Right cardiac atrium (tissue), 5 donors: ENCODE measurements at regions not wholly inside any gene's neighbourhood (a gene's known extent, or its start where the extent isn't known, plus 50 kb on each side); places are given as distances from the start of the nearest gene placed in this dataset.

Experiments
- ATAC-seq, 2 donors: fragments of 200-7000 bp; cut with Tn5 transposase; one replicate each; pipeline versions ENCODE4 v1.8.0 to v1.9.1; 2020; ENCODE audit warnings: moderate library complexity in 2 of 2, mild to moderate bottlenecking in 1 of 2
- DNase-seq, 3 donors: peaks; one replicate each; pipeline ENCODE4 v3.0.0-alpha.2; 2020
- H3K27ac ChIP-seq: one replicate; pipeline ENCODE4 v1.5.1; 2013; ENCODE audit warnings: mild to moderate bottlenecking, low read length, control low read depth, moderate library complexity
- H3K27me3 ChIP-seq: one replicate; pipeline ENCODE4 v1.6.1; 2013; ENCODE audit not compliant: control insufficient read depth, insufficient read depth
- H3K4me1 ChIP-seq: one replicate; pipeline ENCODE4 v1.6.1; 2013; ENCODE audit warnings: low read length; ENCODE audit not compliant: control insufficient read depth, insufficient read depth
- H3K4me3 ChIP-seq: one replicate; pipeline ENCODE4 v1.5.1; 2013; ENCODE audit warnings: low read length, control low read depth
- H3K9me3 ChIP-seq: one replicate; pipeline ENCODE4 v1.6.1; 2013; ENCODE audit warnings: low read length; ENCODE audit not compliant: control insufficient read depth
- WGBS: extraction: QIAGEN DNeasy Blood & Tissue Kit; methylation state at CpG from one replicate; pipeline ENCODE4 v1.1.7; 2013; 5-methylcytosine and 5-hydroxymethylcytosine counted together
- intact Hi-C, 4 donors: fragments of 100-400 bp; cut with DNase I; formaldehyde crosslinking; loops; one replicate each; pipeline versions ENCODE4 v1.11.0 to v1.14.0; 2022 to 2023
- donor health status: healthy with polysubstance abuse.
- donor health status: DM: no; HTN: yes; CAD: no.
- donor health status: DM: no; HTN: no; CAD: no.
- donor health status: DM: no; HTN: yes; CAD: no; lungs with severe emphysema.
- donor health status: DM: yes; HTN: yes; CAD: no.

DNA sequence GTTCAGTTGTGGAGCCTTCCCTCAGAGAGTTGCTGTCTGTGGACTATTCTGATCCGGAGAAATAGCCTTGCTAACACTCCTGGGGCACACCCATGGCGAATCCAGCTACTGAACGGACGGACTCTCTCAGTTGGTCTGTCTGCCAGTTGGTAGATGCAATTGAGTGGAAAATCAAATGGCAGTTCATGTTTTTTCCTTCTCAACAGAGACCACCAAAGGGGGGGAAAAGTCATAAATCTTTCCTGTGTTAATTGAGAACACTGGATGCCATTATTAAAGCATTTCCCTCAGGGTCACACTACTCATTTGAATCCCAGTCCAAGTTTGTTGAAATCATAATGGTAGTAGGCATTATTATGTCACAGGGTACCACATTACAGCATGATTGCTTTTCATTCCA is 354.3 kb upstream of the FAR2 start:
- intact Hi-C loops: no loop called here
- no peaks in the 10 kb centered on the region for H3K4me1 ChIP-seq
- ATAC-seq (no peak), DNase-seq (no peak)
- H3K27me3 ChIP-seq: no peaks in the 10 kb centered on the region
- no peaks in the 10 kb centered on the region for H3K9me3 ChIP-seq
- no peak overlapping the region for H3K4me3 ChIP-seq
- 72% methylated on average over 4 of the region's 4 CpGs for WGBS
- H3K27ac ChIP-seq: no peak overlapping the region

- intact Hi-C loops: no loop called here
- no peaks in the 10 kb centered on the region for H3K9me3 ChIP-seq
- 42% methylated on average over 1 of the region's 1 CpG for WGBS
- H3K4me1 ChIP-seq: no peaks in the 10 kb centered on the region
- H3K27me3 ChIP-seq: no peaks in the 10 kb centered on the region
- no peak for DNase-seq
- no peak overlapping the region for H3K27ac ChIP-seq
- no peak overlapping the region for H3K4me3 ChIP-seq
- no peak for ATAC-seq
Measured at GRCh38 chr12:28795311-28795710, 353.8 kb upstream of the FAR2 start.

- ATAC-seq: peak in 1 of 2 donors; percentile 79
- no peak overlapping the region for H3K27ac ChIP-seq
- peak in 1 of 3 donors; percentile 42 for DNase-seq
- H3K9me3 ChIP-seq: no peaks in the 10 kb centered on the region
- 93% methylated on average over 1 of the region's 1 CpG for WGBS
- intact Hi-C loops: no loop called here
- no peak overlapping the region for H3K4me3 ChIP-seq
- no peaks in the 10 kb centered on the region for H3K27me3 ChIP-seq
- H3K4me1 ChIP-seq: no peaks in the 10 kb centered on the region
Measured at GRCh38 chr12:28799348-28799747, 349.7 kb upstream of the FAR2 start.

- Histone ChIP-seq H3K4me3 (no peak overlapping the region), H3K4me1 (no peaks in the 10 kb centered on the region), H3K27me3 (no peaks in the 10 kb centered on the region), H3K27ac (no peak overlapping the region), H3K9me3 (no peaks in the 10 kb centered on the region)
- ATAC-seq: no peak
- WGBS: 84% methylated on average over 1 of the region's 1 CpG
- DNase-seq: no peak
- intact Hi-C loops: no loop called here
Measured at GRCh38 chr12:28800129-28800528, 348.9 kb upstream of the FAR2 start.

DNA sequence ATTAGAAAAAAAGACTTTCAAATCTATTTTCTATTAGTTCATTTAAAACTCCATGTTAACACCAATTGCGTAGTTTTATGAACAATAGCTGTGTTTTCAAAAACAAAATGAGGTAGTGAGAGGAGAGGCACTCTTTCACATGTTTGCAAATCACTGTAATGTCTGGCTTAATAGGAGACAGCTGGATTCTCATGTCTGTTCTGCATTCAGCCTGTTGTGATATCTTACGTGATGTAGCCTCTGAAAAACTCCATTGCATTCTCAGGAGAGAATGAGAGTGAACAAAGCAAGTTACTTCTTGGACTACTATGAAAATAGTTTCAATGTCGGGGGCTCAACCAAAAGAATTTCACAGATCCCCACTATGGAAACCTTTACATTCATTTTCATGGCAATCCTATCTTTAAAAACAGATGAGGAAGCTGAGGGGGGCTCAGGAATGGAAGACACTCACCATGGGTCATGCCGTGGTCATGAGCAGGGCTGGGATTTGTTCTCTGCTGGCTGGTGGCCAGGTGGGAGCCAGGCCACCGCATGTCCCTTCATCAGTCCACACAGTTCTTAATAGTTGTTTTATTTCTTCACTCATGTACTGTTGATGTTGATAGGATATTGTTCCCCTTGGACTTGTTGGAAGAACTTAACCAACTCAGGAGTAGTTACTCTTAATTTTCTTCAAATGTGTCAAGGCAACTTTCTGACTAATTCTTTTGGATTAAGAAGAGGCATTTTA is 346.2 kb upstream of the FAR2 start:
- H3K9me3 ChIP-seq: no peaks in the 10 kb centered on the region
- peak in 1 of 2 donors; percentile 51 for ATAC-seq
- H3K4me3 ChIP-seq: no peak overlapping the region
- peak in 1 of 3 donors; percentile 67 for DNase-seq
- no peaks in the 10 kb centered on the region for H3K4me1 ChIP-seq
- no peak overlapping the region for H3K27ac ChIP-seq
- H3K27me3 ChIP-seq: no peaks in the 10 kb centered on the region
- intact Hi-C loops: no loop called here
- 57% methylated on average over 5 of the region's 5 CpGs for WGBS

DNA sequence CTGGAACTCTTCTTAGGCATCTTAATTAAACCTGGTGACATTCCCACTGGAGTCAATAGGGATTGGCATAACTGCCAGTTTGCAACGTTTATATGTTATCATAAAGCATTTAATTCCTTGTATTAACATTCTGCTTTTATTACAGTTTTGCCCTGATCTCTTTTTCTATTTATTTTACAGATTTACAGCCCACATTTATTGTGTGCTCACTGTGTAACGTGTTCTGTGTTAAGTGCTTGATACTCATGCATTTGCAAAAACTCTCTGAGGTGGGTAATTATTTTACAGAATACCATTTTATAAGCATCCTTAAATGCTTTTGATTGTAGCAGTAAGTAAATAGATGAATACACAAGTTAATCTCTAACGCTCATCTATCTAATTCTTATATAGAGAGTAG is 341.5 kb upstream of the FAR2 start:
- no peak for DNase-seq
- intact Hi-C loops: no loop called here
- ATAC-seq: no peak
- H3K27ac ChIP-seq: no peak overlapping the region
- 81% methylated on average over 3 of the region's 3 CpGs for WGBS
- H3K27me3 ChIP-seq: no peaks in the 10 kb centered on the region
- no peak overlapping the region for H3K4me3 ChIP-seq
- no peaks in the 10 kb centered on the region for H3K4me1 ChIP-seq
- H3K9me3 ChIP-seq: no peaks in the 10 kb centered on the region

- ATAC-seq: no peak
- no peaks in the 10 kb centered on the region for H3K27me3 ChIP-seq
- intact Hi-C loops: no loop called here
- no peaks in the 10 kb centered on the region for H3K9me3 ChIP-seq
- no peaks in the 10 kb centered on the region for H3K4me1 ChIP-seq
- no peak overlapping the region for H3K27ac ChIP-seq
- no peak overlapping the region for H3K4me3 ChIP-seq
- DNase-seq: no peak
- 81% methylated on average over 5 of the region's 5 CpGs for WGBS
Measured at GRCh38 chr12:28811457-28811856, 337.6 kb upstream of the FAR2 start.

DNA sequence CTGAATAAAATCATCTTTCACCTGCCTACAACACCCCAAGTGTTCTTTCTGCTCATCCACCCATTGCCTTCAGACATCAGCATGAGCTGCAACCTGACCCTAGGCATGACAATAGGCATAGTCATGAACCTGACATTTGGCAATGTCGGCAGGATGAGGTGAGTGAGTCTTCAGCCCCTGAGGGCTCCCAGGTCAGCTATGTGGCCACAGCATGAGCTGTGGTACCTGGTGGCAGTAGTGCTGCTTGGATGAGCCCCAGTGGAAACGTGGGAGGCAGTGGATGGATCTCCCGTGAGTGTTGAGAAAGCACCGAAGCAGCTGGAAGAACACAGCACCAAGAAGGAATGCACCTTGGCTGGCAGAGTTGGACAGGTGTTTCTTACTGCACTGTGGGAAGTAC is 334.8 kb upstream of the FAR2 start:
- Histone ChIP-seq H3K27ac (no peak overlapping the region), H3K9me3 (no peaks in the 10 kb centered on the region), H3K4me1 (no peaks in the 10 kb centered on the region), H3K27me3 (no peaks in the 10 kb centered on the region), H3K4me3 (no peak overlapping the region)
- WGBS: 84% methylated on average over 4 of the region's 4 CpGs
- ATAC-seq (no peak), DNase-seq (no peak)
- intact Hi-C loops: no loop called here

GRCh38 chr12:28817524-28817923 is 331.6 kb upstream of the FAR2 start:
- WGBS: 88% methylated on average over 7 of the region's 7 CpGs
- no peaks in the 10 kb centered on the region for H3K4me1 ChIP-seq
- intact Hi-C loops: no loop called here
- H3K4me3 ChIP-seq: no peak overlapping the region
- no peaks in the 10 kb centered on the region for H3K27me3 ChIP-seq
- no peak for DNase-seq
- H3K27ac ChIP-seq: no peak overlapping the region
- no peaks in the 10 kb centered on the region for H3K9me3 ChIP-seq
- ATAC-seq: no peak

DNA sequence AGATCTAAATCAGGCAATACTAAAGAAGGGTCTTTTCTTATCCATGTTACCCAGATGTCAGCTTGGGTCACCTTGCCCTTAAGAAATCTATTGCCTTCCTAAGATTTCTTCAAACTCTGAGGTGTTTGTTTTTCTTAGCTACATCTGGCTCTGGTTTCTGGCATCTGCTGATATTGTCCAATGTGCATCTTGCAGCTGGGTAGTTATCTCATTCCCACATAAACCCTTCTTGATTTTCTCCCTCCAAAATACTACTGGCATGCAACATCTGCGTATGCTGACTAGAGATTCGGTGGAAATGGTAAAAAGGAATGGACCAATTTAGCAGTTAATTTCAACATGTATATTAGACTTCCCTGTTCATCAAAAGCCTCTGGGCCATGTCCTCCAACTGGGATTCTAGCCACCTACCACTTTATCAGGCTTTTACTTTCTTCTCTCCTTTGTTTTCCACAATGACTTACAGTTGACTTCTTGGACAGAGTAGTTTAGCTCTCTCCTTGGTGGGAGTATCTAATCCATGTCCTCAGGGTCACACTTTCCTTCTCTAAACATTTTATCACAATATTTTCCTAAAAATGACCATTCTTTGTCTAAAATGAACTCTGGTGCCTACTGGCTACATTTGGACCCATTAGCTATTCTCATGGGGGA is 324.8 kb upstream of the FAR2 start:
- Histone ChIP-seq H3K4me1 (no peaks in the 10 kb centered on the region), H3K9me3 (no peaks in the 10 kb centered on the region), H3K27ac (no peak overlapping the region), H3K27me3 (peaks cover 2% of the 10 kb centered on the region), H3K4me3 (no peak overlapping the region)
- no peak for ATAC-seq
- intact Hi-C loops: no loop called here
- 64% methylated on average over 2 of the region's 2 CpGs for WGBS
- no peak for DNase-seq

- ATAC-seq (no peak), DNase-seq (no peak)
- Histone ChIP-seq H3K4me1 (no peaks in the 10 kb centered on the region), H3K9me3 (no peaks in the 10 kb centered on the region), H3K4me3 (no peak overlapping the region), H3K27ac (no peak overlapping the region), H3K27me3 (peaks cover 2% of the 10 kb centered on the region)
- intact Hi-C loops: no loop called here
Measured at GRCh38 chr12:28824849-28825248, 324.2 kb upstream of the FAR2 start.

- Histone ChIP-seq H3K27ac (no peak overlapping the region), H3K4me3 (no peak overlapping the region), H3K4me1 (no peaks in the 10 kb centered on the region), H3K27me3 (peaks cover 2% of the 10 kb centered on the region), H3K9me3 (no peaks in the 10 kb centered on the region)
- DNase-seq (no peak), ATAC-seq (no peak)
- intact Hi-C loops: no loop called here
Measured at GRCh38 chr12:28826766-28827165, 322.3 kb upstream of the FAR2 start.
